ENCODE measurements at regions not wholly inside any gene's neighbourhood (a gene's known extent, or its start where the extent isn't known, plus 50 kb on each side); places are given as distances from the start of the nearest gene placed in this dataset.

DNA sequence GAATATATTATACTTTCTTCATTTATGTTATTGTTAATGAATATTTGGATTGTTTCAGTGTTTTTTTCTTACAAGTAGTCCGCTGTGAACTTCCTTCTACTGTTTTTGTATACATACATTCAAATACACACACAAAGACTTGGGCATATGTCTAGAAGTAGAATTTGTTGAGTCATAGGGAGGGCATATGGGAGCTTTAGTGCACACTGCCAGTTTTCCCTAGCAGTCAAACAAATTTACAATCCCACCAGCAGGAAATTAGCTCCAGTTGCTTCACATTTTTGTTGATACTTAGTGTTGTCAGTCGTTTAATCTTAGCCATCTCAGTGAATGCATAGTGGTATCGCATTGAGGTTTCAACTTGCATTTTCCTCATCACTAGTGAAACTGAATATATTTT, 492.3 kb downstream of the DIPK2A start:
- TF ChIP-seq, protein P1, sequence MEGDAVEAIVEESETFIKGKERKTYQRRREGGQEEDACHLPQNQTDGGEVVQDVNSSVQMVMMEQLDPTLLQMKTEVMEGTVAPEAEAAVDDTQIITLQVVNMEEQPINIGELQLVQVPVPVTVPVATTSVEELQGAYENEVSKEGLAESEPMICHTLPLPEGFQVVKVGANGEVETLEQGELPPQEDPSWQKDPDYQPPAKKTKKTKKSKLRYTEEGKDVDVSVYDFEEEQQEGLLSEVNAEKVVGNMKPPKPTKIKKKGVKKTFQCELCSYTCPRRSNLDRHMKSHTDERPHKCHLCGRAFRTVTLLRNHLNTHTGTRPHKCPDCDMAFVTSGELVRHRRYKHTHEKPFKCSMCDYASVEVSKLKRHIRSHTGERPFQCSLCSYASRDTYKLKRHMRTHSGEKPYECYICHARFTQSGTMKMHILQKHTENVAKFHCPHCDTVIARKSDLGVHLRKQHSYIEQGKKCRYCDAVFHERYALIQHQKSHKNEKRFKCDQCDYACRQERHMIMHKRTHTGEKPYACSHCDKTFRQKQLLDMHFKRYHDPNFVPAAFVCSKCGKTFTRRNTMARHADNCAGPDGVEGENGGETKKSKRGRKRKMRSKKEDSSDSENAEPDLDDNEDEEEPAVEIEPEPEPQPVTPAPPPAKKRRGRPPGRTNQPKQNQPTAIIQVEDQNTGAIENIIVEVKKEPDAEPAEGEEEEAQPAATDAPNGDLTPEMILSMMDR (IDR thresholded peaks at IDR 0.05; ENCODE audit: insufficient read depth, low read length), result no peak
- H3K4me3 ChIP-seq (ENCODE audit: low read depth, low read length), result no peak overlapping the region
- no peak for DNase-seq (ENCODE audit: low read depth)

DNA sequence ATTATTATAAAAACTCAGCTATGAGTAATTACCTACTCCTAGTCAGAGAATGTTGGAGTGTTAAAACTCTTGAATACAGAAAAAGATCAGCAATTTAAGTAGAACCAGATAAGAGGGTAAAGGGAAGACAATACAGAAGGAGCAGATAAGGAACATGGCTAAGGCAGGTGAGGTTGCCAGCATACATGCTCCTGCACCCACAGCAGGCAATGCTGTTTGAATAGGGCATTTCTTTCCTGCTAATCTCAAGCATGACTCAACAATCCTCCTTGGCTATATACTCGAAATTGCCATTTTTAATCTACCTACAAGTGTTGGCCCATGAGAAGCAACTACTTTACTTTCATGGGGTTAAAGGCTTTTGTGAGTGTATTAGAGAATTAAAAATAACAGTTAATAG, 494.5 kb downstream of the DIPK2A start:
- no peak for DNase-seq (ENCODE audit: low read depth)
- TF ChIP-seq, protein P1 (IDR thresholded peaks at IDR 0.05; ENCODE audit: insufficient read depth, low read length), result no peak
- H3K4me3 ChIP-seq (ENCODE audit: low read depth, low read length), result no peak overlapping the region

DNA sequence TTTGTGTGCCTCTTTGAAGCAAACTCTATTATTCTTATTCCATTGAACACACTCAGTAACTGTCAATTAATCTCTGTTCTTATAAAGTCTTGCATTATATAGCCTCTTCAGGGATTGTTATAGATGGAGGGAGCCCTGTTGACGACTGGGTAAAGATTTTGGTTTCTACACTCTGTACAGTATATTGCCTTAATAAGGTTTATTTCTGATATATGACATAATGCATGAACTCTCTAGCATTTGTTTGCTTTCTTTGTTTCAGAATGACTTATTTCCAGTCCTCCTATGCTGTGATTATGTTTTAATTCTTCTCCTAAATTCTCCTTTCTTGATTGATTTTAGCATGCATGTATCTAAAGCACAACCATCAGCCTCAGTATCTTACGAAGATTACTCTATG, 494.9 kb downstream of the DIPK2A start:
- DNase-seq (ENCODE audit: low read depth), result no peak
- no peak overlapping the region for H3K4me3 ChIP-seq (ENCODE audit: low read depth, low read length)
- TF ChIP-seq, protein P1 (IDR thresholded peaks at IDR 0.05; ENCODE audit: insufficient read depth, low read length), result no peak

DNA sequence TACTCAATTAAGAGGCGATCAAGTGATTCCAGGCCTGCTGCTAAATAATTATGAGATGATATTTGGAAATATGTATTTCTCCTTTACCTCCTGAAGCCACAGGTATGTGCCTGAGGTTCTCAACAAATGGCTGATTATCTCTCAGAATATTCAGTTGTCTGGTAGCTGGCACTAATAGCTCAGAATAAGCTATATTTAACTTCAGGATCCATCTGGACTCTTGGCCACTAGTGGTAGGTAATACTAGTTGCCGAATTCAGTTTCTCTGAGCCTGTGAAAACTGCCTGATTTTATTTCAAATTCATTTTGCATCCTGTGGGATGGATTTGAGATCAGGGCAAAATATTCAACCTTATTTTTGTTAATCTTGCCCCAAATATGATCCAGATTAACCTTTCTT, 499.0 kb downstream of the DIPK2A start:
- DNase-seq (ENCODE audit: low read depth), result no peak
- H3K4me3 ChIP-seq (ENCODE audit: low read depth, low read length), result no peak overlapping the region
- TF ChIP-seq, protein P1 (IDR thresholded peaks at IDR 0.05; ENCODE audit: insufficient read depth, low read length), result no peak

DNA sequence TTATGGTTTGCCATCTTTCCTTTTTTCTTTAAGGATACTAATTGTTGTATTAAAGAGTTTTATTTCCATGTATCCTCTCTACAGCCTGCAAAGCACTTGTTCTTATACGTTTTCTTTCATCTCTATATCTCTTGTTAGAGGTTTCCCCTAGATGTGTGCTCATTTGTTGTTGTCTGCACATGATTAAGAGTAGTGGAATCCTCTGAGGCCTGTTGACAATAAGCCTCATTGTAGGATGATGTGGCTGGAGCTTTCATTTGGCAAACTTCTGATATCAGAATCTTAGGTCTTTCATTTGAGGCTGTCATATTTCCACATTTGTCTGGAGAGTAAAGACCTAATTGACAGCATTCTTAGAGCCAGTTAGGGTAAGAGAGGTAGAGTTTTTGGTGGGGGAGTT, 506.0 kb downstream of the DIPK2A start:
- TF ChIP-seq, protein P1 (IDR thresholded peaks at IDR 0.05; ENCODE audit: insufficient read depth, low read length), result no peak
- no peak for DNase-seq (ENCODE audit: low read depth)
- H3K4me3 ChIP-seq (ENCODE audit: low read depth, low read length), result no peak overlapping the region

DNA sequence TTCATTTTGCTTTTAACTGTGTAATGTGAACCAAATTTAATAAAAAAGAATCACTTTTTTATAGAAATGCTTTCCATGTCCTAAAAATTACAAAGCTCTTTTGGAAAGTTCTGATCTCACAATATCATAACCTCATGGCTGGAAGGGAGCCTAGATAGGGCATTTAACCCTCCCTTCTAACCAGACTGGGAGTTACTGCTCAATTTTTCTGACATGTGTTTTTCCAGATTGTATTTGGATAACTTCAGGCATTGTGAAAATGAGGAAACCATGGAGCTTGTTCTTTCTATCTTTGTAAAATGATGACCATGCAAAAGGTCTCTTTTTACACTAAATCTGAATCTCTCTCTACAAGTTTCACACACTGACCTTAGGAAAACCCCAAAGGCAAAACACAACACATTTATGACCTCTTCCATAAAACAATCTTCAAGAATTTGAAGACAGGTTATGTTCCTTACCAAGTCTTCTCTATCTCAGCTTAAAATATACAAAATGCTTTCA, 508.8 kb downstream of the DIPK2A start:
- H3K4me3 ChIP-seq (ENCODE audit: low read depth, low read length), result no peak overlapping the region
- no peak for DNase-seq (ENCODE audit: low read depth)
- TF ChIP-seq, protein P1 (IDR thresholded peaks at IDR 0.05; ENCODE audit: insufficient read depth, low read length), result no peak

DNA sequence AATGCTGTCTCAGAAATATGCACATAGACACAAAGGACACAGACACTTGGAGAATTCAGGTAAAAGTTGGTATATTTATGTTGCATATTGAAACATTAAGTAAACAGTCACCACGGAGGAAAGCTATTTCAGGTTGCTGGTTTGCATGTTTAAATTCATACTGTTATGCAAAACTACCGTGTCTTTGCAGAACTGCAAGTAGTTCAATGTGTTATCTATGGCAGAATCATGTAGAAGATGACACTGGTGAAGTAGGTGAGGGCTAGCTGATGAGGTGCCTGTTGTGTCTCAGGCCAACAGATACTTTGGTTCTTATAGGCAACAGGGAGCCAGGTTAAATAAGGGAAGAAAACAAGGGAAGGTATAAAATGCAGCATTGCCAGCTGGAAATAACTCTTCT, 511.3 kb downstream of the DIPK2A start:
- no peak for DNase-seq (ENCODE audit: low read depth)
- H3K4me3 ChIP-seq (ENCODE audit: low read depth, low read length), result no peak overlapping the region
- TF ChIP-seq, protein P1 (IDR thresholded peaks at IDR 0.05; ENCODE audit: insufficient read depth, low read length), result no peak

Data from fibroblast of the aortic adventitia (primary cell).